ENCODE measurements at regions not wholly inside any gene's neighbourhood (a gene's known extent, or its start where the extent isn't known, plus 50 kb on each side); places are given as distances from the start of the nearest gene placed in this dataset.
"Not testable (repeated sequence)": the region's sequence is repeated elsewhere in the genome, so short reads cannot be mapped to it uniquely, and the experiment has no call there.

- Histone ChIP-seq H3K9me3 (replicated peaks; ENCODE audit: control insufficient read depth, insufficient read depth, low read length) (peaks cover 8% of the 10 kb centered on the region; the same call in 2 of the 3 replicates), H3K27me3 (replicated peaks in 1 of 2; ENCODE audit: control insufficient read depth in 2 of 2, insufficient read depth in 2 of 2, low read length in 1 of 2) (no peaks in the 10 kb centered on the region), H3K4me3 (no peak overlapping the region), H4K20me1 (ENCODE audit: control insufficient read depth, insufficient read depth) (no peaks in the 10 kb centered on the region), H3K36me3 (ENCODE audit: control insufficient read depth in 2 of 2, insufficient read depth in 2 of 2, low read length in 1 of 2) (no peaks in the 10 kb centered on the region), H3K4me2 (ENCODE audit: control insufficient read depth, insufficient read depth) (no peak overlapping the region), H3K79me2 (ENCODE audit: control insufficient read depth, insufficient read depth, low read length) (no peaks in the 10 kb centered on the region), H3K4me1 (ENCODE audit: control insufficient read depth, insufficient read depth, low read length) (peaks cover 4% of the 10 kb centered on the region; the same call in 1 of the 2 replicates), H3K9ac (ENCODE audit: control insufficient read depth, insufficient read depth, low read length) (no peak overlapping the region), H3K27ac (ENCODE audit: control insufficient read depth, insufficient read depth) (no peak overlapping the region), H2AFZ (ENCODE audit: control insufficient read depth, low read depth, low read length) (no peak overlapping the region)
- FAIRE-seq (no peak), ATAC-seq (no peak), DNase-seq (ENCODE audit: low read depth, low spot score) (no peak)
- no peak for TF ChIP-seq E4F1 (IDR thresholded peaks at IDR 0.05; ENCODE audit: borderline replicate concordance, partially characterized antibody)
- no peak for TF ChIP-seq HDGF (IDR thresholded peaks at IDR 0.05)
- TF ChIP-seq PRDM15 (CRISPR knock-in tag; IDR thresholded peaks at IDR 0.05): no peak
- no peak for TF ChIP-seq ZNF207 (IDR thresholded peaks at IDR 0.05; ENCODE audit: borderline replicate concordance)
- no peak for TF ChIP-seq GABPA (IDR thresholded peaks at IDR 0.05; ENCODE audit: low read depth)
- no TSS peak for BruUV-seq (replicated peaks)
- POLR2A ChIA-PET: interaction anchor here (0.9 to 1.4 kb wide), 4 partner anchors 7 to 17 kb away, joined by 3 to 5 read pairs (median 4); no protein-coding TSS in a partner anchor
- CTCF ChIA-PET: no interaction called here
- intact Hi-C loops (cut with micrococcal nuclease; ENCODE audit: unreplicated experiment): no loop called here
- RAD21 ChIA-PET (ENCODE audit: unreplicated experiment): interaction anchor here (1.3 kb wide), 1 partner anchor 12 kb away, joined by 3 read pairs; no protein-coding TSS in a partner anchor
- WGBS (ENCODE audit: insufficient coverage, insufficient replicate concordance, low lambda C conversion rate, missing lambda C conversion rate): 76% methylated on average over 2 of the region's 2 CpGs
- SMC1A ChIA-PET (ENCODE audit: uncharacterized antibody, unreplicated experiment): interaction anchor here (1.8 to 12.1 kb wide), 2 partner anchors 8 to 27 kb away, joined by 4 to 223 read pairs; no protein-coding TSS in a partner anchor
- in situ Hi-C loops (cut with MboI): no loop called here
Observed at GRCh38 chr11:109964487-109964886, 128.7 kb upstream of the ZC3H12C start.

GRCh38 chr11:109965445-109965844 is 127.7 kb upstream of the ZC3H12C start:
- H3K4me2 ChIP-seq (ENCODE audit: control insufficient read depth, insufficient read depth); intact Hi-C loops (cut with micrococcal nuclease; ENCODE audit: unreplicated experiment); BruUV-seq (replicated peaks); H2AFZ ChIP-seq (ENCODE audit: control insufficient read depth, low read depth, low read length); in situ Hi-C loops (cut with MboI); H3K79me2 ChIP-seq (ENCODE audit: control insufficient read depth, insufficient read depth, low read length); FAIRE-seq; H3K4me3 ChIP-seq; ATAC-seq; H3K9ac ChIP-seq (ENCODE audit: control insufficient read depth, insufficient read depth, low read length); H4K20me1 ChIP-seq (ENCODE audit: control insufficient read depth, insufficient read depth); DNase-seq (ENCODE audit: low read depth, low spot score); H3K27ac ChIP-seq (ENCODE audit: control insufficient read depth, insufficient read depth); H3K27me3 ChIP-seq (replicated peaks in 1 of 2; ENCODE audit: control insufficient read depth in 2 of 2, insufficient read depth in 2 of 2, low read length in 1 of 2); H3K4me1 ChIP-seq (ENCODE audit: control insufficient read depth, insufficient read depth, low read length); H3K9me3 ChIP-seq (replicated peaks; ENCODE audit: control insufficient read depth, insufficient read depth, low read length); H3K36me3 ChIP-seq (ENCODE audit: control insufficient read depth in 2 of 2, insufficient read depth in 2 of 2, low read length in 1 of 2): not testable (repeated sequence)
- ChIA-PET CTCF (interaction anchor here (1.0 to 1.2 kb wide), 3 partner anchors 8 to 20 kb away, joined by 3 to 4 read pairs (median 4); no protein-coding TSS in a partner anchor), SMC1A (ENCODE audit: uncharacterized antibody, unreplicated experiment) (interaction anchor here (1.0 to 12.2 kb wide), 6 partner anchors 9 to 112 kb away, joined by 3 to 223 read pairs (median 4); no protein-coding TSS in a partner anchor), RAD21 (ENCODE audit: unreplicated experiment) (interaction anchor here (12.4 kb wide), 1 partner anchor 9 kb away, joined by 185 read pairs; no protein-coding TSS in a partner anchor), POLR2A (interaction anchor here (1.2 kb wide), 1 partner anchor 8 kb away, joined by 4 read pairs; no protein-coding TSS in a partner anchor)
- WGBS (ENCODE audit: insufficient coverage, insufficient replicate concordance, low lambda C conversion rate, missing lambda C conversion rate): 100% methylated on average over 1 of the region's 1 CpG
